ENCODE measurements at regions not wholly inside any gene's neighbourhood (a gene's known extent, or its start where the extent isn't known, plus 50 kb on each side); places are given as distances from the start of the nearest gene placed in this dataset.

GRCh38 chr4:126783191-126783590, 849.6 kb upstream of the INTU start:
- TF ChIP-seq CTCF (IDR thresholded peaks at IDR 0.05): no peak
- TF ChIP-seq POLR2A (IDR thresholded peaks at IDR 0.05): no peak
